CD4-positive, alpha-beta T cell (primary cell): ENCODE measurements at regions not wholly inside any gene's neighbourhood (a gene's known extent, or its start where the extent isn't known, plus 50 kb on each side); places are given as distances from the start of the nearest gene placed in this dataset.

Experiments used
- ATAC-seq: fragments of 200-7000 bp; cut with Tn5 transposase; one replicate; pipeline ENCODE4 v1.10.0; 2022; ENCODE audit warnings: mild to moderate bottlenecking; ENCODE audit not compliant: poor library complexity
- CTCF ChIA-PET: fragments of 350-600 bp; sonication (Branson Sonifier 250); formaldehyde crosslinking; loops from one replicate; lab custom pipeline; 2021; ENCODE audit warnings: antibody characterized with exemption, inconsistent platforms; lab: Charles Lee
- POLR2A ChIA-PET: fragments of 350-600 bp; sonication (Branson Sonifier 250); formaldehyde crosslinking; loops from one replicate; lab custom pipeline; 2021; ENCODE audit warnings: antibody characterized with exemption, inconsistent platforms; lab: Charles Lee
- DNase-seq, 14 experiments: peaks; one replicate each; pipeline ENCODE4 v3.0.0-alpha.2; 2013 to 2020; ENCODE audit warnings: mixed read lengths in 2 of 14
- H3K27ac ChIP-seq, 2 donors: one replicate each; pipeline versions ENCODE4 v1.5.1 to v1.7.0; 2013; ENCODE audit warnings: low read length in 2 of 2, low read depth in 1 of 2, mild to moderate bottlenecking in 1 of 2
- H3K27me3 ChIP-seq, 2 experiments: 1 replicate in 1 of 2; 2 replicates in 1 of 2; pipeline versions ENCODE4 v1.6.1 to v1.7.0; 2013; ENCODE audit warnings: low read length in 2 of 2, control low read depth in 1 of 2, mild to moderate bottlenecking in 1 of 2, moderate library complexity in 1 of 2; ENCODE audit not compliant: insufficient read depth in 2 of 2, control insufficient read depth in 1 of 2
- H3K36me3 ChIP-seq: one replicate; pipeline ENCODE4 v1.6.1; 2013; ENCODE audit warnings: low read length, control low read depth; ENCODE audit not compliant: insufficient read depth
- H3K4me1 ChIP-seq: one replicate; pipeline ENCODE4 v1.6.1; 2013; ENCODE audit warnings: low read length, control low read depth; ENCODE audit not compliant: insufficient read depth
- H3K4me3 ChIP-seq: one replicate; pipeline ENCODE4 v1.5.1; 2013; ENCODE audit warnings: mild to moderate bottlenecking, low read length, moderate library complexity
- H3K9me3 ChIP-seq, 2 experiments: 1 replicate in 1 of 2; 2 replicates in 1 of 2; pipeline versions ENCODE4 v1.6.1 to v1.7.0; 2013; ENCODE audit warnings: low read length in 2 of 2, mild to moderate bottlenecking in 2 of 2, control low read depth in 1 of 2, moderate library complexity in 1 of 2; ENCODE audit not compliant: control insufficient read depth in 1 of 2, insufficient read depth in 1 of 2
- H3K27ac Mint-ChIP-seq: one replicate; pipeline ENCODE4 v1.8.0; 2020; ENCODE audit warnings: mixed read lengths
- H3K27me3 Mint-ChIP-seq: one replicate; pipeline ENCODE4 v1.8.0; 2021; ENCODE audit warnings: mixed read lengths
- H3K36me3 Mint-ChIP-seq: one replicate; pipeline ENCODE4 v1.8.0; 2021; ENCODE audit warnings: low read depth, mixed read lengths
- H3K4me1 Mint-ChIP-seq: one replicate; pipeline ENCODE4 v1.8.0; 2021; ENCODE audit warnings: low read depth, mixed read lengths
- H3K4me3 Mint-ChIP-seq: one replicate; pipeline ENCODE4 v1.8.0; 2020; ENCODE audit warnings: mild to moderate bottlenecking, mixed read lengths
- H3K9me3 Mint-ChIP-seq: one replicate; pipeline ENCODE4 v1.8.0; 2020; ENCODE audit warnings: mixed read lengths
- intact Hi-C, 2 experiments: fragments of 100-400 bp; cut with DNase I in 1 of 2; cut with micrococcal nuclease in 1 of 2; formaldehyde crosslinking; loops; one replicate each; pipeline versions ENCODE4 v1.15.1 to v1.9.0; 2023 to 2025; cut with DNase I, micrococcal nuclease
- TF ChIP-seq, protein P1 (sequence below): fragments of 200-600 bp; IDR thresholded peaks from one replicate; pipeline ENCODE4 v1.8.0; 2022; ENCODE audit warnings: antibody characterized with exemption, mild to moderate bottlenecking

DNA sequence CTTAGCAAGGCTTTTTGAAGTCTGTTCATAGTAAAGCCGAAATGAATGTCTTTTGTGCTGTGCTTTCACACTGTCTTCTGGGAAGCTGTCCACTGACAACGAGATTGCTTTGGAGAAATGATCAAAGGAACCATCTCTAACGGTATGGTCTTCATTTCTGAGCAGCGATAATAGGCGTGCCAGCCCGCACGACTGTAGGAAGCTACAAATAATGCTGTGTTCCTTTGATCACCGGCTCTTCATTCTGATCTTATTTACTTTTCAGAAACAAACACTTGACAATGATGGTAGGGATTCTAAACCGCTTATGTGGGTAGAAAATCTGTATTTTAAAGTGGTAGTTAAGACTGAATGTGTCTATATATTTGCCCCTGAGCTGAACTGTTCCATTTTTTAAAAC, 306.6 kb upstream of the EXOC2 start:
- ATAC-seq (no peak), DNase-seq (no peak)
- intact Hi-C loops = no loop called here
- no peak overlapping the region for H3K27ac Mint-ChIP-seq
- H3K4me3 Mint-ChIP-seq = no peak overlapping the region
- CTCF ChIA-PET = no interaction called here
- Histone ChIP-seq H3K27me3 (peaks cover 3 to 5% of the 10 kb centered on the region in 2 experiments), H3K9me3 (peaks cover 0 to 18% of the 10 kb centered on the region in 2 experiments), H3K4me1 (no peaks in the 10 kb centered on the region), H3K36me3 (no peaks in the 10 kb centered on the region), H3K4me3 (no peak overlapping the region), H3K27ac (no peak overlapping the region)
- peaks cover 58% of the 10 kb centered on the region for H3K27me3 Mint-ChIP-seq
- H3K36me3 Mint-ChIP-seq = no peaks in the 10 kb centered on the region
- POLR2A ChIA-PET = no interaction called here
- H3K9me3 Mint-ChIP-seq = no peaks in the 10 kb centered on the region
- no peaks in the 10 kb centered on the region for H3K4me1 Mint-ChIP-seq
- TF ChIP-seq, protein P1, sequence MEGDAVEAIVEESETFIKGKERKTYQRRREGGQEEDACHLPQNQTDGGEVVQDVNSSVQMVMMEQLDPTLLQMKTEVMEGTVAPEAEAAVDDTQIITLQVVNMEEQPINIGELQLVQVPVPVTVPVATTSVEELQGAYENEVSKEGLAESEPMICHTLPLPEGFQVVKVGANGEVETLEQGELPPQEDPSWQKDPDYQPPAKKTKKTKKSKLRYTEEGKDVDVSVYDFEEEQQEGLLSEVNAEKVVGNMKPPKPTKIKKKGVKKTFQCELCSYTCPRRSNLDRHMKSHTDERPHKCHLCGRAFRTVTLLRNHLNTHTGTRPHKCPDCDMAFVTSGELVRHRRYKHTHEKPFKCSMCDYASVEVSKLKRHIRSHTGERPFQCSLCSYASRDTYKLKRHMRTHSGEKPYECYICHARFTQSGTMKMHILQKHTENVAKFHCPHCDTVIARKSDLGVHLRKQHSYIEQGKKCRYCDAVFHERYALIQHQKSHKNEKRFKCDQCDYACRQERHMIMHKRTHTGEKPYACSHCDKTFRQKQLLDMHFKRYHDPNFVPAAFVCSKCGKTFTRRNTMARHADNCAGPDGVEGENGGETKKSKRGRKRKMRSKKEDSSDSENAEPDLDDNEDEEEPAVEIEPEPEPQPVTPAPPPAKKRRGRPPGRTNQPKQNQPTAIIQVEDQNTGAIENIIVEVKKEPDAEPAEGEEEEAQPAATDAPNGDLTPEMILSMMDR = no peak

DNA sequence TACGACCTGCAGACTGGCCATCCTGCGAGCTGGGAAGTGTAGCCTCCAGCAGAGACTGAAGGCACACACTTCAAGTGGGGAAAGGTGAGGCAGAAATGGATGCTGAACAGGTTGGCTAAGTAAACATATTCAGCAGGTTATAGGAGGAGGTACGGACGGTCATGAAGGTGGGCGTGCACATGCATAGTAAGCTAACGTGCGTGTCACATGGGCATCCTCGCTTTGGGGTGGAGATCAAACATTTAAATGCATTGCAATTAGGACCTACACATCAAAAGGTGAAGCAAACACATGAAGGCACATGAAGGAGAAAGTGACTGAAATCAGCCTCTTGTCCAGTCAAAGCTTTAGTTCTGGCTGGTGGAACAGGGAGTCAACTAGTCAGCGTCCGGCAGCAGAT, 305.6 kb upstream of the EXOC2 start:
- intact Hi-C loops = no loop called here
- H3K9me3 Mint-ChIP-seq = no peaks in the 10 kb centered on the region
- DNase-seq = no peak
- no peak overlapping the region for H3K4me3 Mint-ChIP-seq
- H3K4me1 Mint-ChIP-seq = no peaks in the 10 kb centered on the region
- ChIA-PET CTCF (no interaction called here), POLR2A (no interaction called here)
- no peak overlapping the region for H3K4me3 ChIP-seq
- no peak overlapping the region for H3K27ac Mint-ChIP-seq
- no peaks in the 10 kb centered on the region for H3K36me3 Mint-ChIP-seq
- H3K9me3 ChIP-seq = peaks cover 0 to 14% of the 10 kb centered on the region in 2 experiments
- H3K27ac ChIP-seq = no peak overlapping the region
- no peaks in the 10 kb centered on the region for H3K36me3 ChIP-seq
- no peaks in the 10 kb centered on the region for H3K4me1 ChIP-seq
- TF ChIP-seq, protein P1 = no peak
- H3K27me3 Mint-ChIP-seq = peaks cover 57% of the 10 kb centered on the region
- no peak for ATAC-seq
- peaks cover 3 to 5% of the 10 kb centered on the region in 2 experiments for H3K27me3 ChIP-seq

DNA sequence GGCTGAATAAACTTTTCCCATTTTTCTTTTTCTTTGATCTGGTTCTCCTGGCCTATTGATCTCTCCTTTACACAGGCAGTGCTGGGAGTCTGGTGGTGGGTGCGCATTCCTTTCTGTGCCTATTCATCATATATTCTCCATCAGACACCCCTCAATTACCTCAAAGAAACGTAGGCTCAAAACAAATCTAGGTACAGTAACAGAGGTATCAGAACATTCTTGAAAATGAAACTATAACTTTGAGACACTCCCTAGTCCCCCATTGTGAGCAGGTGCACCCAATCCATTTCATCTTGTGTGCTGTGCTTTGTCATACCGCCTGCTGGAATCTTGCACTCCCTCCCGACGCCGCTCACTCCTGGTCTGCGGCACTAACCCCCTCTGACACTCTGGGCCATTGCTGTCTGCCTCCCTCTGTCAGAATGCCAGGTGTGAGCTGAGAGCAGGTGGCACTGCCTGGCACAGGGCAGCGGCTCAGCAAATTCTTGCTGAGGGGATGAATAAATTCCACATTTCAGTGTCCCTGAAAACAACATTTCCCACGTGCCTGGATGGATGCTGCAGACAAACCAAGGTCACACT, 303.4 kb upstream of the EXOC2 start:
- TF ChIP-seq, protein P1 = no peak
- Mint-ChIP-seq H3K4me1 (no peaks in the 10 kb centered on the region), H3K4me3 (no peak overlapping the region), H3K36me3 (no peaks in the 10 kb centered on the region), H3K27ac (no peak overlapping the region), H3K27me3 (peaks cover 67% of the 10 kb centered on the region), H3K9me3 (no peaks in the 10 kb centered on the region)
- intact Hi-C loops = no loop called here
- Histone ChIP-seq H3K9me3 (peaks cover 0 to 9% of the 10 kb centered on the region in 2 experiments), H3K27ac (no peak overlapping the region), H3K4me1 (no peaks in the 10 kb centered on the region), H3K4me3 (no peak overlapping the region), H3K36me3 (no peaks in the 10 kb centered on the region), H3K27me3 (peaks cover 3 to 8% of the 10 kb centered on the region in 2 experiments)
- DNase-seq (no peak), ATAC-seq (no peak)
- ChIA-PET CTCF (no interaction called here), POLR2A (no interaction called here)
